ENCODE measurements at regions not wholly inside any gene's neighbourhood (a gene's known extent, or its start where the extent isn't known, plus 50 kb on each side); places are given as distances from the start of the nearest gene placed in this dataset.

GRCh38 chr13:78753435-78753834 is 94.5 kb upstream of the OBI1 start:
- TF ChIP-seq, protein P1, sequence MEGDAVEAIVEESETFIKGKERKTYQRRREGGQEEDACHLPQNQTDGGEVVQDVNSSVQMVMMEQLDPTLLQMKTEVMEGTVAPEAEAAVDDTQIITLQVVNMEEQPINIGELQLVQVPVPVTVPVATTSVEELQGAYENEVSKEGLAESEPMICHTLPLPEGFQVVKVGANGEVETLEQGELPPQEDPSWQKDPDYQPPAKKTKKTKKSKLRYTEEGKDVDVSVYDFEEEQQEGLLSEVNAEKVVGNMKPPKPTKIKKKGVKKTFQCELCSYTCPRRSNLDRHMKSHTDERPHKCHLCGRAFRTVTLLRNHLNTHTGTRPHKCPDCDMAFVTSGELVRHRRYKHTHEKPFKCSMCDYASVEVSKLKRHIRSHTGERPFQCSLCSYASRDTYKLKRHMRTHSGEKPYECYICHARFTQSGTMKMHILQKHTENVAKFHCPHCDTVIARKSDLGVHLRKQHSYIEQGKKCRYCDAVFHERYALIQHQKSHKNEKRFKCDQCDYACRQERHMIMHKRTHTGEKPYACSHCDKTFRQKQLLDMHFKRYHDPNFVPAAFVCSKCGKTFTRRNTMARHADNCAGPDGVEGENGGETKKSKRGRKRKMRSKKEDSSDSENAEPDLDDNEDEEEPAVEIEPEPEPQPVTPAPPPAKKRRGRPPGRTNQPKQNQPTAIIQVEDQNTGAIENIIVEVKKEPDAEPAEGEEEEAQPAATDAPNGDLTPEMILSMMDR (IDR thresholded peaks at IDR 0.05), result no peak
- TF ChIP-seq POLR2A (IDR thresholded peaks at IDR 0.05), result no peak

All from adrenal gland (tissue), 5 donors.